GM21786 (cell line): ENCODE measurements at regions not wholly inside any gene's neighbourhood (a gene's known extent, or its start where the extent isn't known, plus 50 kb on each side); places are given as distances from the start of the nearest gene placed in this dataset.

Source experiments
- ATAC-seq: cut with Tn5 transposase; IDR thresholded peaks from one replicate; pipeline ENCODE4 v1.9.1; 2021; ENCODE audit not compliant: unreplicated experiment

- ATAC-seq: no peak
Measured at GRCh38 chr18:42137693-42138375, 182.8 kb downstream of the PIK3C3 start.

- no peak for ATAC-seq
Measured at GRCh38 chr18:42141439-42141838, 186.4 kb downstream of the PIK3C3 start.

- ATAC-seq: no peak
Measured at GRCh38 chr18:42155024-42155423, 200.0 kb downstream of the PIK3C3 start.

- ATAC-seq: no peak
Measured at GRCh38 chr18:42156281-42156680, 201.2 kb downstream of the PIK3C3 start.

GRCh38 chr18:42157420-42157819 is 202.4 kb downstream of the PIK3C3 start:
- no peak for ATAC-seq

GRCh38 chr18:42157878-42158277 is 202.8 kb downstream of the PIK3C3 start:
- no peak for ATAC-seq

GRCh38 chr18:42159146-42159545 is 204.1 kb downstream of the PIK3C3 start:
- ATAC-seq: no peak

- ATAC-seq: no peak
Measured at GRCh38 chr18:42163321-42163720, 208.3 kb downstream of the PIK3C3 start.

GRCh38 chr18:42164556-42164955 is 209.5 kb downstream of the PIK3C3 start:
- ATAC-seq: no peak

- no peak for ATAC-seq
Measured at GRCh38 chr18:42165922-42166513, 211.0 kb downstream of the PIK3C3 start.

- no peak for ATAC-seq
Measured at GRCh38 chr18:42168487-42168886, 213.5 kb downstream of the PIK3C3 start.

- ATAC-seq: no peak
Measured at GRCh38 chr18:42168907-42169306, 213.9 kb downstream of the PIK3C3 start.

- no peak for ATAC-seq
Measured at GRCh38 chr18:42174909-42175308, 219.9 kb downstream of the PIK3C3 start.

- ATAC-seq: no peak
Measured at GRCh38 chr18:42176599-42176998, 221.6 kb downstream of the PIK3C3 start.

GRCh38 chr18:42177390-42177789 is 222.4 kb downstream of the PIK3C3 start:
- ATAC-seq: no peak

- ATAC-seq: no peak
Measured at GRCh38 chr18:42178376-42179080, 223.5 kb downstream of the PIK3C3 start.

GRCh38 chr18:42179542-42180121 is 224.6 kb downstream of the PIK3C3 start:
- ATAC-seq: no peak

- no peak for ATAC-seq
Measured at GRCh38 chr18:42181474-42181873, 226.4 kb downstream of the PIK3C3 start.

- no peak for ATAC-seq
Measured at GRCh38 chr18:42182728-42183700, 228.0 kb downstream of the PIK3C3 start.

- ATAC-seq: no peak
Measured at GRCh38 chr18:42183746-42184145, 228.7 kb downstream of the PIK3C3 start.
